SK-N-SH (cell line): ENCODE measurements at regions not wholly inside any gene's neighbourhood (a gene's known extent, or its start where the extent isn't known, plus 50 kb on each side); places are given as distances from the start of the nearest gene placed in this dataset.

Experiments
- CTCF ChIA-PET: fragments of 300-600, 350-600 bp; formaldehyde crosslinking; extraction: SDS; loops from one replicate; lab custom pipeline; 2021; lab: Yijun Ruan, JAX
- POLR2A ChIA-PET: fragments of 350-600 bp; sonication (Branson Sonifier 250); formaldehyde crosslinking; extraction: SDS; loops from one replicate; lab custom pipeline; 2020; ENCODE audit warnings: antibody characterized with exemption, inconsistent platforms; lab: Yijun Ruan, JAX
- DNase-seq: peaks from one replicate; pipeline ENCODE4 v3.0.0; 2012
- H2AFZ ChIP-seq: fragments of 200-600 bp; sonication (generic); 2 replicates; pipeline ENCODE4 v1.8.1; 2016; ENCODE audit warnings: antibody characterized with exemption, mild to moderate bottlenecking, low read depth
- H3F3A ChIP-seq: fragments of 200-600 bp; sonication (generic); replicated peaks from 2 replicates; pipeline ENCODE3; 2016; ENCODE audit warnings: antibody characterized with exemption, mild to moderate bottlenecking; ENCODE audit not compliant: insufficient read depth
- H3K27ac ChIP-seq, 2 experiments: fragments of 200-500 bp in 1 of 2; fragments of 200-600 bp in 1 of 2; sonication (Bioruptor generic) in 1 of 2; sonication (generic), shearing (Covaris generic) in 1 of 2; 2 replicates each; pipeline versions ENCODE4 v1.5.1 to v1.6.1; 2014 to 2016; ENCODE audit warnings: low read depth in 2 of 2, inconsistent platforms in 1 of 2, low read length in 1 of 2, mild to moderate bottlenecking in 1 of 2, mixed read lengths in 1 of 2
- H3K27me3 ChIP-seq: fragments of 200-600 bp; sonication (generic), shearing (Covaris generic); 2 replicates; pipeline ENCODE4 v1.6.1; 2016; ENCODE audit warnings: mixed run types; ENCODE audit not compliant: insufficient read depth
- H3K36me3 ChIP-seq, 2 experiments: fragments of 200-500 bp in 1 of 2; fragments of 200-600 bp in 1 of 2; sonication (Bioruptor generic) in 1 of 2; sonication (generic) in 1 of 2; replicated peaks in 1 of 2; 2 replicates each; pipeline versions ENCODE3 to v1.5.1; 2014 to 2016; ENCODE audit warnings: low read length in 1 of 2, mild to moderate bottlenecking in 1 of 2; ENCODE audit not compliant: insufficient read depth in 2 of 2, control insufficient read depth in 1 of 2
- H3K4me1 ChIP-seq, 2 experiments: fragments of 200-500 bp in 1 of 2; fragments of 200-600 bp in 1 of 2; sonication (Bioruptor generic) in 1 of 2; sonication (generic), shearing (Covaris generic) in 1 of 2; 2 replicates each; pipeline versions ENCODE4 v1.5.1 to v1.6.1; 2014 to 2016; ENCODE audit warnings: low read depth in 1 of 2, low read length in 1 of 2, mixed run types in 1 of 2; ENCODE audit not compliant: insufficient read depth in 2 of 2, control insufficient read depth in 1 of 2
- H3K4me2 ChIP-seq: fragments of 200-600 bp; sonication (generic), shearing (Covaris generic); 2 replicates; pipeline ENCODE4 v1.6.1; 2017; ENCODE audit warnings: mixed run types
- H3K4me3 ChIP-seq, 2 experiments: fragments of 200-500 bp in 1 of 2; fragments of 200-600 bp in 1 of 2; sonication (Bioruptor generic) in 1 of 2; sonication (generic), shearing (Covaris generic) in 1 of 2; 2 replicates each; pipeline versions ENCODE4 v1.5.1 to v1.8.1; 2014 to 2016; ENCODE audit warnings: low read depth in 2 of 2, inconsistent platforms in 1 of 2, low read length in 1 of 2, mild to moderate bottlenecking in 1 of 2, mixed read lengths in 1 of 2, moderate library complexity in 1 of 2
- H3K79me2 ChIP-seq: fragments of 200-600 bp; sonication (generic); 2 replicates; pipeline ENCODE4 v1.8.1; 2017; ENCODE audit warnings: mild to moderate bottlenecking; ENCODE audit not compliant: insufficient read depth
- H3K9ac ChIP-seq: fragments of 200-600 bp; sonication (generic); 2 replicates; pipeline ENCODE4 v1.6.1; 2017; ENCODE audit warnings: mixed run types
- H3K9me2 ChIP-seq: fragments of 200-600 bp; sonication (generic); 2 replicates; pipeline ENCODE4 v1.6.1; 2017; ENCODE audit warnings: mixed run types
- H3K9me3 ChIP-seq: fragments of 200-600 bp; sonication (generic); 2 replicates; pipeline ENCODE4 v1.6.1; 2017; ENCODE audit warnings: mixed run types, mild to moderate bottlenecking, moderate library complexity
- H4K20me1 ChIP-seq: fragments of 200-600 bp; sonication (generic); 2 replicates; pipeline ENCODE4 v1.6.1; 2017; ENCODE audit warnings: mild to moderate bottlenecking, mixed run types; ENCODE audit not compliant: insufficient read depth
- FOSL2 ChIP-seq: IDR thresholded peaks from 2 replicates; pipeline ENCODE4 v1.4.0; 2012; ENCODE audit warnings: low read depth, mild to moderate bottlenecking, moderate library complexity, borderline replicate concordance
- FOXJ3 ChIP-seq: sonication (generic); formaldehyde crosslinking; IDR thresholded peaks from 2 replicates; pipeline ENCODE4 v1.5.1; 2020; ENCODE audit warnings: mild to moderate bottlenecking, missing genetic modification reagents
- FOXM1 ChIP-seq: IDR thresholded peaks from 2 replicates; pipeline ENCODE4 v1.4.0; 2012; ENCODE audit warnings: low read depth, mild to moderate bottlenecking
- NFIC ChIP-seq: IDR thresholded peaks from 2 replicates; pipeline ENCODE4 v1.4.0; 2012; ENCODE audit warnings: borderline replicate concordance
- RAD21 ChIP-seq: IDR thresholded peaks from 2 replicates; pipeline ENCODE4 v1.6.1; 2012; ENCODE audit warnings: mild to moderate bottlenecking, low read length
- RXRA ChIP-seq: IDR thresholded peaks from 2 replicates; pipeline ENCODE4 v1.4.0; 2012; ENCODE audit warnings: low read depth, mild to moderate bottlenecking, borderline replicate concordance
- SIN3A ChIP-seq: IDR thresholded peaks from 2 replicates; pipeline ENCODE4 v1.6.1; 2012; ENCODE audit warnings: low read depth, mild to moderate bottlenecking, low read length, moderate library complexity, borderline replicate concordance
- TCF12 ChIP-seq: IDR thresholded peaks from 2 replicates; pipeline ENCODE4 v1.4.0; 2012
- YY1 ChIP-seq: IDR thresholded peaks from 2 replicates; pipeline ENCODE4 v1.4.0; 2012; ENCODE audit warnings: low read depth, mild to moderate bottlenecking
- WGBS: methylation state at CpG from one replicate; pipeline ENCODE4 v1.1.6; 2017; ENCODE audit warnings: low lambda C conversion rate; 5-methylcytosine and 5-hydroxymethylcytosine counted together
- TF ChIP-seq, protein P1 (sequence below): IDR thresholded peaks from 2 replicates; pipeline ENCODE4 v1.4.0; 2012; ENCODE audit warnings: low read depth, borderline replicate concordance
- TF ChIP-seq, protein P2 (sequence below): IDR thresholded peaks from 2 replicates; pipeline ENCODE4 v1.4.0; 2012; ENCODE audit warnings: low read depth, borderline replicate concordance
- TF ChIP-seq, protein P3 (sequence below): fragments of 150-350 bp; IDR thresholded peaks from 2 replicates; pipeline ENCODE4 v1.6.1; 2017; ENCODE audit warnings: antibody characterized with exemption, low read length, low read depth, borderline replicate concordance
- TF ChIP-seq, protein P4 (sequence below): IDR thresholded peaks from 2 replicates; pipeline ENCODE4 v1.6.1; 2012; ENCODE audit warnings: mild to moderate bottlenecking, low read depth, low read length, moderate library complexity

DNA sequence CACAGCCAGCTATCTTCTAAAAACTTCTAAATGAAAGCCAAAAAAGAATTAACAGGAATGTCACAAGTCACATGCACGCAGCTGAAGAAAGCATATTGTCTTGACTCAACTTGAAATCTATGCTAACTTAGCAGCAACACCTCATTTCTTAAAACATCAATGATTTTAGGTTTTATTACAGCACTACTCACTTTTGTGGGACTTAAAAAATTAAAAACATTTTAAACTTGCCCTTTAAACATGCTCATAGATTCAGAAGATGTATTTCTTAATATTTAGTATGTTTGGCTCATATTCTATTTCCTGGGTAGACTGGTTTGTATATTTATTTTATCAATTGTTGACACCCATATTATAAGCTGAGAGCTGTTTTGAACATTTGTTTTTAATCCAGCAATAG, 279.4 kb downstream of the NKX6-1 start:
- H3K4me3 ChIP-seq, result no peak overlapping the region
- no peaks in the 10 kb centered on the region for H3K9me2 ChIP-seq
- TF ChIP-seq TCF12 (no peak), FOXM1 (no peak)
- no peak overlapping the region for H2AFZ ChIP-seq
- H4K20me1 ChIP-seq, result no peaks in the 10 kb centered on the region
- no peaks in the 10 kb centered on the region for H3F3A ChIP-seq
- DNase-seq, result no peak
- ChIA-PET CTCF (no interaction called here), POLR2A (no interaction called here)
- no peaks in the 10 kb centered on the region; the same call in 1 of the 2 replicates for H3K27me3 ChIP-seq
- H3K4me1 ChIP-seq, result no peaks in the 10 kb centered on the region
- H3K9ac ChIP-seq, result no peak overlapping the region
- 7% methylated on average over 1 of the region's 1 CpG for WGBS
- H3K79me2 ChIP-seq, result no peaks in the 10 kb centered on the region
- no peak overlapping the region for H3K27ac ChIP-seq
- H3K4me2 ChIP-seq, result no peak overlapping the region
- no peaks in the 10 kb centered on the region for H3K9me3 ChIP-seq
- H3K36me3 ChIP-seq, result no peaks in the 10 kb centered on the region

DNA sequence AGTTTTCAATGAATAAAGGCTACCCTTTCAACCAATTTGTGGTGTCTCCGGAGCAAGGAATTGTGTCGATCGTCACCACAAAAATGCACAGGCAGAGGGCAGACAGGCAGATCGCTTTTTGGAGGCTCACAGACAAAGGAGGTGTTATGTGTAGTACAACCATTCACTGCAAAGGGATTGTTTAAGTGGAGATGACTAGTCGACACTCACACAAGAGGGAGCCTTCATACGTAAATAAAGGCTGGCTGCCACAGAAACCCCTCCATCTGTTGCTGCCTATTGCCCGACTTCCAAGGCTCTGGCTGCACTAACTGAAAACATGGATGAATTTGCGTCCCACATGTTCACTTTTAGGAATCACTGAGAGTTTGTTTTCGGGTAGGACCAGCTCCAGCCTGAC, 281.1 kb downstream of the NKX6-1 start:
- TF ChIP-seq FOXJ3, result no peak
- TF ChIP-seq, protein P1, sequence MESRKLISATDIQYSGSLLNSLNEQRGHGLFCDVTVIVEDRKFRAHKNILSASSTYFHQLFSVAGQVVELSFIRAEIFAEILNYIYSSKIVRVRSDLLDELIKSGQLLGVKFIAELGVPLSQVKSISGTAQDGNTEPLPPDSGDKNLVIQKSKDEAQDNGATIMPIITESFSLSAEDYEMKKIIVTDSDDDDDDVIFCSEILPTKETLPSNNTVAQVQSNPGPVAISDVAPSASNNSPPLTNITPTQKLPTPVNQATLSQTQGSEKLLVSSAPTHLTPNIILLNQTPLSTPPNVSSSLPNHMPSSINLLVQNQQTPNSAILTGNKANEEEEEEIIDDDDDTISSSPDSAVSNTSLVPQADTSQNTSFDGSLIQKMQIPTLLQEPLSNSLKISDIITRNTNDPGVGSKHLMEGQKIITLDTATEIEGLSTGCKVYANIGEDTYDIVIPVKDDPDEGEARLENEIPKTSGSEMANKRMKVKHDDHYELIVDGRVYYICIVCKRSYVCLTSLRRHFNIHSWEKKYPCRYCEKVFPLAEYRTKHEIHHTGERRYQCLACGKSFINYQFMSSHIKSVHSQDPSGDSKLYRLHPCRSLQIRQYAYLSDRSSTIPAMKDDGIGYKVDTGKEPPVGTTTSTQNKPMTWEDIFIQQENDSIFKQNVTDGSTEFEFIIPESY, result no peak
- TF ChIP-seq, protein P2, sequence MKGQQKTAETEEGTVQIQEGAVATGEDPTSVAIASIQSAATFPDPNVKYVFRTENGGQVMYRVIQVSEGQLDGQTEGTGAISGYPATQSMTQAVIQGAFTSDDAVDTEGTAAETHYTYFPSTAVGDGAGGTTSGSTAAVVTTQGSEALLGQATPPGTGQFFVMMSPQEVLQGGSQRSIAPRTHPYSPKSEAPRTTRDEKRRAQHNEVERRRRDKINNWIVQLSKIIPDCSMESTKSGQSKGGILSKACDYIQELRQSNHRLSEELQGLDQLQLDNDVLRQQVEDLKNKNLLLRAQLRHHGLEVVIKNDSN, result no peak
- TF ChIP-seq FOSL2, result no peak
- TF ChIP-seq, protein P3, sequence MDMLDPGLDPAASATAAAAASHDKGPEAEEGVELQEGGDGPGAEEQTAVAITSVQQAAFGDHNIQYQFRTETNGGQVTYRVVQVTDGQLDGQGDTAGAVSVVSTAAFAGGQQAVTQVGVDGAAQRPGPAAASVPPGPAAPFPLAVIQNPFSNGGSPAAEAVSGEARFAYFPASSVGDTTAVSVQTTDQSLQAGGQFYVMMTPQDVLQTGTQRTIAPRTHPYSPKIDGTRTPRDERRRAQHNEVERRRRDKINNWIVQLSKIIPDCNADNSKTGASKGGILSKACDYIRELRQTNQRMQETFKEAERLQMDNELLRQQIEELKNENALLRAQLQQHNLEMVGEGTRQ, result no peak
- no peak for TF ChIP-seq NFIC
- TF ChIP-seq RXRA, result no peak
- TF ChIP-seq SIN3A, result no peak
- TF ChIP-seq RAD21, result no peak
- TF ChIP-seq, protein P4, sequence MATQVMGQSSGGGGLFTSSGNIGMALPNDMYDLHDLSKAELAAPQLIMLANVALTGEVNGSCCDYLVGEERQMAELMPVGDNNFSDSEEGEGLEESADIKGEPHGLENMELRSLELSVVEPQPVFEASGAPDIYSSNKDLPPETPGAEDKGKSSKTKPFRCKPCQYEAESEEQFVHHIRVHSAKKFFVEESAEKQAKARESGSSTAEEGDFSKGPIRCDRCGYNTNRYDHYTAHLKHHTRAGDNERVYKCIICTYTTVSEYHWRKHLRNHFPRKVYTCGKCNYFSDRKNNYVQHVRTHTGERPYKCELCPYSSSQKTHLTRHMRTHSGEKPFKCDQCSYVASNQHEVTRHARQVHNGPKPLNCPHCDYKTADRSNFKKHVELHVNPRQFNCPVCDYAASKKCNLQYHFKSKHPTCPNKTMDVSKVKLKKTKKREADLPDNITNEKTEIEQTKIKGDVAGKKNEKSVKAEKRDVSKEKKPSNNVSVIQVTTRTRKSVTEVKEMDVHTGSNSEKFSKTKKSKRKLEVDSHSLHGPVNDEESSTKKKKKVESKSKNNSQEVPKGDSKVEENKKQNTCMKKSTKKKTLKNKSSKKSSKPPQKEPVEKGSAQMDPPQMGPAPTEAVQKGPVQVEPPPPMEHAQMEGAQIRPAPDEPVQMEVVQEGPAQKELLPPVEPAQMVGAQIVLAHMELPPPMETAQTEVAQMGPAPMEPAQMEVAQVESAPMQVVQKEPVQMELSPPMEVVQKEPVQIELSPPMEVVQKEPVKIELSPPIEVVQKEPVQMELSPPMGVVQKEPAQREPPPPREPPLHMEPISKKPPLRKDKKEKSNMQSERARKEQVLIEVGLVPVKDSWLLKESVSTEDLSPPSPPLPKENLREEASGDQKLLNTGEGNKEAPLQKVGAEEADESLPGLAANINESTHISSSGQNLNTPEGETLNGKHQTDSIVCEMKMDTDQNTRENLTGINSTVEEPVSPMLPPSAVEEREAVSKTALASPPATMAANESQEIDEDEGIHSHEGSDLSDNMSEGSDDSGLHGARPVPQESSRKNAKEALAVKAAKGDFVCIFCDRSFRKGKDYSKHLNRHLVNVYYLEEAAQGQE, result no peak
- TF ChIP-seq YY1, result no peak
- Histone ChIP-seq H3K9ac (no peak overlapping the region), H3K36me3 (no peaks in the 10 kb centered on the region), H3F3A (no peaks in the 10 kb centered on the region), H3K27ac (no peak overlapping the region), H3K4me1 (no peaks in the 10 kb centered on the region), H3K79me2 (no peaks in the 10 kb centered on the region), H3K9me2 (no peaks in the 10 kb centered on the region), H2AFZ (no peak overlapping the region), H3K9me3 (no peaks in the 10 kb centered on the region), H3K4me2 (no peak overlapping the region), H3K4me3 (no peak overlapping the region), H4K20me1 (no peaks in the 10 kb centered on the region), H3K27me3 (no peaks in the 10 kb centered on the region; the same call in 1 of the 2 replicates)
- 34% methylated on average over 9 of the region's 9 CpGs for WGBS
- DNase-seq, result no peak
- ChIA-PET CTCF (no interaction called here), POLR2A (no interaction called here)
